ENCODE measurements at regions not wholly inside any gene's neighbourhood (a gene's known extent, or its start where the extent isn't known, plus 50 kb on each side); places are given as distances from the start of the nearest gene placed in this dataset.

DNA sequence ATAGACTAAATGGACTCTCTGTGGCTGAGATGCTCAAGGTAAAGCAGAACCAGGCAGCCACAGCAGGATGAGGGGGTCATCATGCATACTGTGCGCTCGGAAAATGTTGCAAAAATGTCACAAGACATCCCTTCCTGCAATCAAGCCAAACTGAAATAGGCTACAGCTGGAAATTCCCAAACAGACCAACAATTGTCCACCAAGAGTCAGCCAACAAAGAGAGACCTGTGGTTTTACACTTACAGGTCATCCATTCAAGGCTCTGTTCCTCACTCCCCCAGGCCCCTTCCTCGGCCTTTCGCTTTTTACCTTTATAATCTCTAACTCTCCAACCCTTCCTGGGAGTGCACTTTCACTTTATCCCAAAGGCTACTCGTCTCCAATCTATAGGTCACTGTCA is 1066.9 kb downstream of the TSN start:
- H3K9me2 ChIP-seq (ENCODE audit: insufficient read depth) = no peaks in the 10 kb centered on the region
- H3K79me2 ChIP-seq (ENCODE audit: insufficient read depth) = no peaks in the 10 kb centered on the region
- DNase-seq = no peak
- in situ Hi-C loops (cut with MboI) = no loop called here
- no peak overlapping the region for H3K9ac ChIP-seq
- H2AFZ ChIP-seq = no peak overlapping the region
- no peak for TF ChIP-seq EZH2 (IDR thresholded peaks at IDR 0.05; ENCODE audit: insufficient read depth, poor library complexity, severe bottlenecking)
- TF ChIP-seq EZH2phosphoT487 (IDR thresholded peaks at IDR 0.05; ENCODE audit: insufficient read depth, low read depth) = no peak
- H3K27me3 ChIP-seq (replicated peaks; ENCODE audit: insufficient read depth) = no peaks in the 10 kb centered on the region
- no peak overlapping the region for H3K4me2 ChIP-seq (ENCODE audit: unreplicated experiment)
- no peaks in the 10 kb centered on the region for H3K4me1 ChIP-seq (ENCODE audit: insufficient read depth)
- no peaks in the 10 kb centered on the region for H4K20me1 ChIP-seq (ENCODE audit: insufficient read depth)
- H3K4me3 ChIP-seq = no peak overlapping the region
- H3K27ac ChIP-seq = no peak overlapping the region
- 20 to 31% methylated on average over 5 of the region's 5 CpGs for WGBS, 2 experiments (ENCODE audit: low coverage in 1 of 2, low lambda C conversion rate in 2 of 2, missing lambda C conversion rate in 2 of 2)
- no peaks in the 10 kb centered on the region for H3K36me3 ChIP-seq (ENCODE audit: low read depth)
- H3F3A ChIP-seq (ENCODE audit: insufficient read depth) = no peaks in the 10 kb centered on the region
- no peaks in the 10 kb centered on the region for H3K9me3 ChIP-seq (ENCODE audit: low read depth)

DNA sequence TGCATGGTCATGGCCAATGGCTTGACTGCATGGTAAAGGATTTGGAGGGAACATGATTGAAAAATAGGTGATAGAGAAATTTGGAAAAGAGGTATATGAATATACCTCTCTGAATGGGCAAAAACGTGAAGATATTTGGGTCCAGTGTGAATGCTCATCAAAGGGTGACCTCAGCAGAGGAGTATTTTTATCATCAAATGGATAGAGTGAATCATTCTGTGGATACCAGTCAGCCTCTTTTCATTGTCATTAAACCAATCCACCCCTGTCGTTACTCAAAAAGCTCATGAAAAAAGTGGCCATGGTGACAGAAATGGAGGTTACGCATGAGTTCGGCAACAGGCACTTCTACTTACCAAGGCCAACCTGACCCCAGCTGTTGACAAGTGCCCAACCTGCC is 1074.7 kb downstream of the TSN start:
- Histone ChIP-seq H3K79me2 (ENCODE audit: insufficient read depth) (no peaks in the 10 kb centered on the region), H3K4me2 (ENCODE audit: unreplicated experiment) (no peak overlapping the region), H3K9me3 (ENCODE audit: low read depth) (no peaks in the 10 kb centered on the region), H3F3A (ENCODE audit: insufficient read depth) (no peaks in the 10 kb centered on the region), H3K36me3 (ENCODE audit: low read depth) (no peaks in the 10 kb centered on the region), H3K4me3 (no peak overlapping the region), H4K20me1 (ENCODE audit: insufficient read depth) (no peaks in the 10 kb centered on the region), H2AFZ (no peak overlapping the region), H3K9me2 (ENCODE audit: insufficient read depth) (no peaks in the 10 kb centered on the region), H3K4me1 (ENCODE audit: insufficient read depth) (no peaks in the 10 kb centered on the region), H3K9ac (no peak overlapping the region), H3K27ac (no peak overlapping the region), H3K27me3 (replicated peaks; ENCODE audit: insufficient read depth) (no peaks in the 10 kb centered on the region)
- in situ Hi-C loops (cut with MboI) = no loop called here
- TF ChIP-seq EZH2phosphoT487 (IDR thresholded peaks at IDR 0.05; ENCODE audit: insufficient read depth, low read depth) (no peak), EZH2 (IDR thresholded peaks at IDR 0.05; ENCODE audit: insufficient read depth, poor library complexity, severe bottlenecking) (no peak)
- WGBS, 2 experiments (ENCODE audit: low coverage in 1 of 2, low lambda C conversion rate in 2 of 2, missing lambda C conversion rate in 2 of 2) = 39 to 42% methylated on average over 4 of the region's 4 CpGs
- DNase-seq = no peak

DNA sequence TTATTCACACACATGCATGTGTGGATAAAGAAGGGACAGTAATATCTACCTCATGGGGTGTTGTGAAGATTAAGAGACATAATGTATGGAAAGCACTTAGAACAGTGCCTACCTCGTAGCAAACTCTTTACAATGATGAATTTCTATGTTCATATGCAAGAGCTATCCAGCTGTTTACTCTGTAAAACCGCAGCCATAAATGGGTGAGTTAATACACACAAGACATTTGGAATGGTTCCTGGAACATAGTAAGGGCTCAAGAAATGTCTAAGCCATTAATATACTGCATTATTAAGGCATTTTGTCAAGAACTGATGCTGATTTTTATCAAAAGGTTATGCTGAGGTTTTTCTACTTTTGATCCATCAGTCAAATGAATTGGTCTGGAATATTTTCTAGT is 1076.2 kb downstream of the TSN start:
- Histone ChIP-seq H3F3A (ENCODE audit: insufficient read depth) (no peaks in the 10 kb centered on the region), H3K4me2 (ENCODE audit: unreplicated experiment) (no peak overlapping the region), H3K4me1 (ENCODE audit: insufficient read depth) (no peaks in the 10 kb centered on the region), H3K36me3 (ENCODE audit: low read depth) (no peaks in the 10 kb centered on the region), H3K27me3 (replicated peaks; ENCODE audit: insufficient read depth) (no peaks in the 10 kb centered on the region), H3K4me3 (no peak overlapping the region), H3K9me2 (ENCODE audit: insufficient read depth) (no peaks in the 10 kb centered on the region), H2AFZ (no peak overlapping the region), H3K27ac (no peak overlapping the region), H3K79me2 (ENCODE audit: insufficient read depth) (no peaks in the 10 kb centered on the region), H3K9ac (no peak overlapping the region), H4K20me1 (ENCODE audit: insufficient read depth) (no peaks in the 10 kb centered on the region), H3K9me3 (ENCODE audit: low read depth) (no peaks in the 10 kb centered on the region)
- in situ Hi-C loops (cut with MboI) = no loop called here
- WGBS, 2 experiments (ENCODE audit: low coverage in 1 of 2, low lambda C conversion rate in 2 of 2, missing lambda C conversion rate in 2 of 2) = 0 to 2% methylated on average over 2 of the region's 2 CpGs
- no peak for TF ChIP-seq EZH2 (IDR thresholded peaks at IDR 0.05; ENCODE audit: insufficient read depth, poor library complexity, severe bottlenecking)
- no peak for TF ChIP-seq EZH2phosphoT487 (IDR thresholded peaks at IDR 0.05; ENCODE audit: insufficient read depth, low read depth)
- peak; percentile 16 for DNase-seq

DNA sequence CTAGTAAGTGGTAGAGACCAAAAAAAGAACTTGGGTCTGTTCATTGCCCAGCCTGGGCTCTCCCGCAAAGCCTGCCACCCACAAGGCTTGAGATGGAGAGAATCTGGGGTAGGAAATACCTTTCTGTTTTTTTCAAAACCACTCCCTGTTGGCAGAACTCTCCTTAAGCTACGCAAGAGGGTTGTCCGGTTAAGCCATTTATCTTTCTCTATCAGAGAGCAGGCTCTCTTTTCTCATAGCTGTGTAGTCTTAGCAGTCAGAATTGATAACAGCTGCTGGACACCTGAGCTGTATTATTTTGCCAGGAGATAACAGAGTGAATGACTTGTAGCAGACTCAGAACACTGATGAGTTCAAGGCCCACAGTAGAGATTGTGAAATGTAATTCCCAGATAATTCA is 1088.1 kb downstream of the TSN start:
- H3K9me2 ChIP-seq (ENCODE audit: insufficient read depth) = no peaks in the 10 kb centered on the region
- no peaks in the 10 kb centered on the region for H3F3A ChIP-seq (ENCODE audit: insufficient read depth)
- in situ Hi-C loops (cut with MboI) = no loop called here
- no peaks in the 10 kb centered on the region for H3K79me2 ChIP-seq (ENCODE audit: insufficient read depth)
- H3K36me3 ChIP-seq (ENCODE audit: low read depth) = no peaks in the 10 kb centered on the region
- H3K27ac ChIP-seq = no peak overlapping the region
- TF ChIP-seq EZH2 (IDR thresholded peaks at IDR 0.05; ENCODE audit: insufficient read depth, poor library complexity, severe bottlenecking) (no peak), EZH2phosphoT487 (IDR thresholded peaks at IDR 0.05; ENCODE audit: insufficient read depth, low read depth) (no peak)
- H3K4me1 ChIP-seq (ENCODE audit: insufficient read depth) = no peaks in the 10 kb centered on the region
- no peaks in the 10 kb centered on the region for H4K20me1 ChIP-seq (ENCODE audit: insufficient read depth)
- no peaks in the 10 kb centered on the region for H3K9me3 ChIP-seq (ENCODE audit: low read depth)
- 14 to 20% methylated on average over 3 of the region's 3 CpGs for WGBS, 2 experiments (ENCODE audit: low coverage in 1 of 2, low lambda C conversion rate in 2 of 2, missing lambda C conversion rate in 2 of 2)
- H3K27me3 ChIP-seq (replicated peaks; ENCODE audit: insufficient read depth) = no peaks in the 10 kb centered on the region
- no peak overlapping the region for H3K9ac ChIP-seq
- no peak overlapping the region for H2AFZ ChIP-seq
- DNase-seq = no peak
- no peak overlapping the region for H3K4me3 ChIP-seq
- H3K4me2 ChIP-seq (ENCODE audit: unreplicated experiment) = no peak overlapping the region

DNA sequence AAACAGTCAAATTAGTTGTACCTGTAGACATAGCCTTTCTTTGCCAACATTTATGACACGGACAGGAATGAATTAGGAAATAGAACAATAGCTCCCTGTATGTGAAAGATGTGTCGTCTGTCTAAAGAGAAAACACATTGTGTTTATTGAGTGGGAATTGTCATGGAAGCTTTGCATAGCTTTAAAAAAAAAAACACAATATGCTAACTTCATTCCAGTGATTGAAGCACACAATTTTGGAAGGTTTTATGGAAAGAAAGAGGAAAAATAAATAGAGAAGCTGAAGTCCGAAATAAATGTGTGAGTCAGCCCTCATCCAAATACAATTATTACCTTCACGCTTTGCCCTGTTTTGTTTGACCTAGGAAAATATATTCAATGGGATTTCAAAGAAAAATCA is 1095.7 kb downstream of the TSN start:
- in situ Hi-C loops (cut with MboI) = no loop called here
- no peaks in the 10 kb centered on the region for H4K20me1 ChIP-seq (ENCODE audit: insufficient read depth)
- WGBS, 2 experiments (ENCODE audit: low coverage in 1 of 2, low lambda C conversion rate in 2 of 2, missing lambda C conversion rate in 2 of 2) = 2 to 4% methylated on average over 4 of the region's 4 CpGs

More for the DNA sequence above, 1095.7 kb downstream of the TSN start:
- H3K9me3 ChIP-seq (ENCODE audit: low read depth) = no peaks in the 10 kb centered on the region
- H3K36me3 ChIP-seq (ENCODE audit: low read depth) = no peaks in the 10 kb centered on the region
- no peaks in the 10 kb centered on the region for H3K4me1 ChIP-seq (ENCODE audit: insufficient read depth)
- H3K4me3 ChIP-seq = no peak overlapping the region
- no peaks in the 10 kb centered on the region for H3K9me2 ChIP-seq (ENCODE audit: insufficient read depth)
- no peak overlapping the region for H3K4me2 ChIP-seq (ENCODE audit: unreplicated experiment)
- no peak for DNase-seq
- H3K27me3 ChIP-seq (replicated peaks; ENCODE audit: insufficient read depth) = no peaks in the 10 kb centered on the region; the same call in 1 of the 2 replicates
- H3K9ac ChIP-seq = no peak overlapping the region
- H3F3A ChIP-seq (ENCODE audit: insufficient read depth) = no peaks in the 10 kb centered on the region
- H2AFZ ChIP-seq = no peak overlapping the region
- no peak for TF ChIP-seq EZH2phosphoT487 (IDR thresholded peaks at IDR 0.05; ENCODE audit: insufficient read depth, low read depth)
- H3K27ac ChIP-seq = no peak overlapping the region
- no peaks in the 10 kb centered on the region for H3K79me2 ChIP-seq (ENCODE audit: insufficient read depth)
